B cell (primary cell): ENCODE measurements at regions not wholly inside any gene's neighbourhood (a gene's known extent, or its start where the extent isn't known, plus 50 kb on each side); places are given as distances from the start of the nearest gene placed in this dataset.

ENCODE experiments used
- ATAC-seq: fragments of 200-7000 bp; cut with Tn5 transposase; one replicate; pipeline ENCODE4 v1.10.0; 2021; ENCODE audit warnings: low read depth, mild to moderate bottlenecking, moderate number of reproducible peaks, moderate library complexity
- CTCF ChIA-PET: fragments of 350-600 bp; sonication (Branson Sonifier 250); formaldehyde crosslinking; loops from one replicate; lab custom pipeline; 2021; ENCODE audit warnings: antibody characterized with exemption, inconsistent platforms; lab: Charles Lee
- POLR2A ChIA-PET: fragments of 350-600 bp; sonication (Branson Sonifier 250); formaldehyde crosslinking; loops from one replicate; lab custom pipeline; 2021; ENCODE audit warnings: antibody characterized with exemption; lab: Charles Lee
- DNase-seq: peaks from one replicate; pipeline ENCODE4 v3.0.0; 2013
- H2AFZ ChIP-seq: 2 replicates; pipeline ENCODE4 v1.6.1; 2012; ENCODE audit warnings: mild to moderate bottlenecking, low read depth, low read length; ENCODE audit not compliant: insufficient read depth, poor library complexity, severe bottlenecking
- H3K27ac ChIP-seq, 2 donors: 1 replicate in 1 of 2; 2 replicates in 1 of 2; pipeline ENCODE4 v1.5.1; 2012 to 2013; ENCODE audit warnings: low read length in 2 of 2, mild to moderate bottlenecking in 2 of 2, moderate library complexity in 1 of 2
- H3K27me3 ChIP-seq, 4 experiments: fragments of 200-600 bp in 1 of 4; sonication (generic) in 1 of 4; replicated peaks in 1 of 4; 1 replicate in 2 of 4; 2 replicates in 2 of 4; pipeline versions ENCODE4 v1.6.1 to v1.7.0; 2013 to 2016; ENCODE audit warnings: low read length in 3 of 4, mild to moderate bottlenecking in 2 of 4, mixed read lengths in 1 of 4, moderate library complexity in 1 of 4; ENCODE audit not compliant: insufficient read depth in 4 of 4, control insufficient read depth in 3 of 4; ENCODE audit errors: control extremely low read depth in 1 of 4
- H3K36me3 ChIP-seq, 2 experiments: replicated peaks in 1 of 2; 1 replicate in 1 of 2; 2 replicates in 1 of 2; pipeline versions ENCODE4 v1.6.1 to v1.7.1; 2013; ENCODE audit warnings: low read length in 1 of 2; ENCODE audit not compliant: insufficient read depth in 2 of 2, control insufficient read depth in 1 of 2; ENCODE audit errors: control extremely low read depth in 1 of 2, extremely low read depth in 1 of 2
- H3K4me1 ChIP-seq, 2 donors: fragments of 200-600 bp in 1 of 2; sonication (generic) in 1 of 2; 1 replicate in 1 of 2; 2 replicates in 1 of 2; pipeline versions ENCODE4 v1.5.1 to v1.6.1; 2013 to 2017; ENCODE audit warnings: low read length in 2 of 2; ENCODE audit not compliant: control insufficient read depth in 2 of 2, insufficient read depth in 2 of 2
- H3K4me2 ChIP-seq: replicated peaks from 2 replicates; pipeline ENCODE3; 2012; ENCODE audit warnings: mild to moderate bottlenecking, low read depth, low read length; ENCODE audit not compliant: poor library complexity, severe bottlenecking
- H3K4me3 ChIP-seq, 5 experiments: fragments of 200-600 bp in 1 of 5; sonication (generic) in 1 of 5; 1 replicate in 3 of 5; 2 replicates in 2 of 5; pipeline versions ENCODE4 v1.5.1 to v1.7.0; 2011 to 2016; ENCODE audit warnings: low read length in 4 of 5, mild to moderate bottlenecking in 4 of 5, low read depth in 2 of 5, control low read depth in 1 of 5, moderate library complexity in 1 of 5; ENCODE audit not compliant: insufficient read depth in 1 of 5; ENCODE audit errors: control extremely low read depth in 1 of 5, extremely low read depth in 1 of 5
- H3K79me2 ChIP-seq: fragments of 200-600 bp; sonication (generic); one replicate; pipeline ENCODE4 v1.6.0; 2016; ENCODE audit warnings: low read length; ENCODE audit not compliant: control insufficient read depth, insufficient read depth
- H3K9ac ChIP-seq: fragments of 200-600 bp; sonication (generic); 2 replicates; pipeline ENCODE4 v1.6.1; 2017; ENCODE audit warnings: mild to moderate bottlenecking, low read length, moderate library complexity
- H3K9me3 ChIP-seq, 3 donors: one replicate each; pipeline versions ENCODE4 v1.6.1 to v1.7.1; 2013; ENCODE audit warnings: low read length in 2 of 3; ENCODE audit not compliant: control insufficient read depth in 2 of 3, insufficient read depth in 1 of 3; ENCODE audit errors: control extremely low read depth in 1 of 3
- H4K20me1 ChIP-seq: 2 replicates; pipeline ENCODE4 v1.6.0; 2012; ENCODE audit warnings: mild to moderate bottlenecking, low read length; ENCODE audit not compliant: insufficient read depth, control insufficient read depth, poor library complexity, severe bottlenecking
- H3K27ac Mint-ChIP-seq: one replicate; pipeline ENCODE4 v1.8.0; 2021; ENCODE audit warnings: mixed read lengths
- H3K27me3 Mint-ChIP-seq: one replicate; pipeline ENCODE4 v1.8.0; 2021; ENCODE audit warnings: mixed read lengths
- H3K4me1 Mint-ChIP-seq: one replicate; pipeline ENCODE4 v1.8.0; 2021; ENCODE audit warnings: mixed read lengths
- H3K4me3 Mint-ChIP-seq: one replicate; pipeline ENCODE4 v1.8.0; 2021; ENCODE audit warnings: mixed read lengths
- H3K9me3 Mint-ChIP-seq: one replicate; pipeline ENCODE4 v1.8.0; 2022; ENCODE audit warnings: mixed read lengths; ENCODE audit not compliant: insufficient read depth
- EZH2 ChIP-seq: IDR thresholded peaks from 2 replicates; pipeline ENCODE4 v1.6.1; 2012; ENCODE audit warnings: borderline replicate concordance, low read depth, mild to moderate bottlenecking, moderate library complexity, low read length; ENCODE audit not compliant: insufficient read depth, poor library complexity, severe bottlenecking
- WGBS: methylation state at CpG from one replicate; pipeline ENCODE4 v1.1.5; 2013; ENCODE audit warnings: missing lambda C conversion rate; ENCODE audit not compliant: insufficient coverage; 5-methylcytosine and 5-hydroxymethylcytosine counted together
- intact Hi-C: fragments of 100-400 bp; cut with micrococcal nuclease; formaldehyde crosslinking; loops from one replicate; pipeline ENCODE4 v1.10.0; 2022
- TF ChIP-seq, protein P1 (sequence below): fragments of 200-600 bp; IDR thresholded peaks from one replicate; pipeline ENCODE4 v1.8.0; 2022; ENCODE audit warnings: antibody characterized with exemption, mild to moderate bottlenecking

DNA sequence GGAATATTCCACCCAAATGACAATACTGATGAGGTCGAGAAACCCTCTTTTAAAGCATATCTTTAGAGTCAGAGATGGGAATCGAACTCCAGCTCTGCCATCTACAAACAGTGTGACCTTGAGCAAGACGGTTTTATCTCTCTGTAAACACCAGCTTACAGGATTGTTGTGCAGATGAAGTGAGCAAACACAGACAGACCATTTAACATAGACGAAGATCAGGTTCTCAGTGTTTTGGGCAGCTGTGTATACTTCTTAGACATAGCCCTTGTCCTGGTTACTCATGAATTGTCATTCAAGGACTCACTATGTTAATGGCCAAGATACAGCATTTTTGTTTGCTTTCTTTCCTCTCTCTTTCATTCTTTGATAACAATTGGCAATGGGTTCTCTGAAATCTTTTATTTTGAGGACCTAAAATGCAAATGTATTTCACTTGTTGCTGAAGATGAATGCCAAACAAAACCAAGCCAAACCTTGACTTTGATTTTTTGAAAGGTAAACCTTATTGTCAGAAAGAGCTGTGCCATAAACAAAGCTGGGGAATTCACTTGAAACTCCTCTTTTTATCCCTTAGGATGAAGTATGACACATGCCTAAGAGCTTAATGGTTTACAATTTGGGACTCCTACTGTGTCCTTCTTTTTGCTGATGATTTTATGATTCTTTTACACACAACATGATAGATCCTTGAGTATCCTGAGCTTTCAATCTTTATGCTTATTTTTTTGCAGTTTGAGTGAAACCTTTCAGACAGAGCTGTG lies 250.0 kb upstream of the PDZRN3 start:
- H3K27me3 ChIP-seq = no peaks in the 10 kb centered on the region
- no peaks in the 10 kb centered on the region for H3K36me3 ChIP-seq
- no peak overlapping the region for H3K27ac Mint-ChIP-seq
- H3K4me2 ChIP-seq = no peak overlapping the region
- H2AFZ ChIP-seq = no peak overlapping the region
- no peaks in the 10 kb centered on the region for H4K20me1 ChIP-seq
- no peaks in the 10 kb centered on the region for H3K79me2 ChIP-seq
- H3K4me1 Mint-ChIP-seq = no peaks in the 10 kb centered on the region
- ChIA-PET CTCF (no interaction called here), POLR2A (no interaction called here)
- no peak for TF ChIP-seq EZH2
- H3K4me1 ChIP-seq = no peaks in the 10 kb centered on the region
- no peaks in the 10 kb centered on the region for H3K9me3 ChIP-seq
- WGBS = 83% methylated on average over 2 of the region's 4 CpGs
- intact Hi-C loops = no loop called here
- no peak overlapping the region for H3K4me3 ChIP-seq
- H3K9me3 Mint-ChIP-seq = peaks cover 3% of the 10 kb centered on the region
- no peak for ATAC-seq
- no peak overlapping the region for H3K4me3 Mint-ChIP-seq
- H3K27me3 Mint-ChIP-seq = no peaks in the 10 kb centered on the region
- DNase-seq = no peak
- H3K9ac ChIP-seq = no peak overlapping the region
- H3K27ac ChIP-seq = no peak overlapping the region

DNA sequence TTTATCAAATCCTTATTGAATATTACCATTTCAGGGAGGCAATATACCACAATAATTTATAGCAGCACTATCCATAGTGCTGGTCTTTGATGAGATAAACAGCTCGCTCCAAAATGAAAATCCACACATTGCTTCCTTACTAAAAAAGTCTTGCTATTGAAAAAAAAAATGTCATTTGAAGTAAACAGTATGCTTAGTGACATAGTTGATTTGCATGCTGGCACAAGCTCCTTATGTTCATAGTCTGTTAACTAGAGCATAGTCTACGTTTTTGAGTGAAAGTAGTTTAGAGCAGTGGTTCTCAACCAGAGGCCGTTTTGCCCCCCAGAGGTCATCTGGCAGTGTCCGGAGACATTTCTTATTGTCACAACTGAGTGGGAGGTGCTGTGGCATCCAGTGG lies 249.4 kb upstream of the PDZRN3 start:
- WGBS = 84% methylated on average over 3 of the region's 4 CpGs
- CTCF ChIA-PET = no interaction called here
- no peak overlapping the region for H3K27ac Mint-ChIP-seq

More for the DNA sequence above, 249.4 kb upstream of the PDZRN3 start:
- H3K27ac ChIP-seq = no peak overlapping the region
- no peaks in the 10 kb centered on the region for H4K20me1 ChIP-seq
- TF ChIP-seq, protein P1, sequence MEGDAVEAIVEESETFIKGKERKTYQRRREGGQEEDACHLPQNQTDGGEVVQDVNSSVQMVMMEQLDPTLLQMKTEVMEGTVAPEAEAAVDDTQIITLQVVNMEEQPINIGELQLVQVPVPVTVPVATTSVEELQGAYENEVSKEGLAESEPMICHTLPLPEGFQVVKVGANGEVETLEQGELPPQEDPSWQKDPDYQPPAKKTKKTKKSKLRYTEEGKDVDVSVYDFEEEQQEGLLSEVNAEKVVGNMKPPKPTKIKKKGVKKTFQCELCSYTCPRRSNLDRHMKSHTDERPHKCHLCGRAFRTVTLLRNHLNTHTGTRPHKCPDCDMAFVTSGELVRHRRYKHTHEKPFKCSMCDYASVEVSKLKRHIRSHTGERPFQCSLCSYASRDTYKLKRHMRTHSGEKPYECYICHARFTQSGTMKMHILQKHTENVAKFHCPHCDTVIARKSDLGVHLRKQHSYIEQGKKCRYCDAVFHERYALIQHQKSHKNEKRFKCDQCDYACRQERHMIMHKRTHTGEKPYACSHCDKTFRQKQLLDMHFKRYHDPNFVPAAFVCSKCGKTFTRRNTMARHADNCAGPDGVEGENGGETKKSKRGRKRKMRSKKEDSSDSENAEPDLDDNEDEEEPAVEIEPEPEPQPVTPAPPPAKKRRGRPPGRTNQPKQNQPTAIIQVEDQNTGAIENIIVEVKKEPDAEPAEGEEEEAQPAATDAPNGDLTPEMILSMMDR = no peak
- TF ChIP-seq EZH2 = no peak
- Mint-ChIP-seq H3K4me1 (no peaks in the 10 kb centered on the region), H3K9me3 (peaks cover 3% of the 10 kb centered on the region), H3K4me3 (no peak overlapping the region), H3K27me3 (no peaks in the 10 kb centered on the region)
- H3K4me2 ChIP-seq = no peak overlapping the region
- H3K9me3 ChIP-seq = no peaks in the 10 kb centered on the region
- POLR2A ChIA-PET = no interaction called here
- H3K36me3 ChIP-seq = no peaks in the 10 kb centered on the region
- no peak overlapping the region for H2AFZ ChIP-seq
- H3K4me1 ChIP-seq = no peaks in the 10 kb centered on the region
- no peaks in the 10 kb centered on the region for H3K27me3 ChIP-seq
- ATAC-seq = no peak
- no peak overlapping the region for H3K9ac ChIP-seq
- no peaks in the 10 kb centered on the region for H3K79me2 ChIP-seq
- no peak for DNase-seq
- intact Hi-C loops = no loop called here
- H3K4me3 ChIP-seq = no peak overlapping the region
